T-helper 2 cell treated with Interferon-gamma antibody and Interleukin-4, amounts not matched to agents 100 ng/mL and 5 ng/mL, for 36 hours (primary cell): ENCODE measurements at regions not wholly inside any gene's neighbourhood (a gene's known extent, or its start where the extent isn't known, plus 50 kb on each side); places are given as distances from the start of the nearest gene placed in this dataset.
"Not testable (repeated sequence)": the region's sequence is repeated elsewhere in the genome, so short reads cannot be mapped to it uniquely, and the experiment has no call there.

Experiments
- intact Hi-C: fragments of 100-400 bp; cut with micrococcal nuclease; formaldehyde crosslinking; loops from one replicate; pipeline ENCODE4 v1.15.1; 2023

DNA sequence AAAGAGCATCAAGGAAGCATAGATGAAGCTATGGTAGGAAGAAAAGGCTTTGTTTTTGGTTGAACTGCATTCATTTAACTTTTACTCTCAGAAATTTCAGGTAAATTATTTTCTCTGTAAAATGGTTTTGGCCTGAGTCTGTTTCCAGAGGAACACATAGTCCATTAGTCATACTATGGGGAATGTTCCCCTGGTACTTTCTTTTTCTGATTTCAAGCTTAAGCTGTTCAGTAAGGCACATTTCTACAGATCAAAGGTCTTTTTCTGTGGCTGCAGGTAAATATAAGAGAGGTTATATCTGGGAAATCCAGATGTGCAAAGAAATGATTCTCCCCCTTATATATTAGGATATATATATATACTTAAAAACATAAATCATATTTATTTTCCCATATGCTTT is 1744.4 kb upstream of the ADGRL3 start:
- intact Hi-C loops, result no loop called here

DNA sequence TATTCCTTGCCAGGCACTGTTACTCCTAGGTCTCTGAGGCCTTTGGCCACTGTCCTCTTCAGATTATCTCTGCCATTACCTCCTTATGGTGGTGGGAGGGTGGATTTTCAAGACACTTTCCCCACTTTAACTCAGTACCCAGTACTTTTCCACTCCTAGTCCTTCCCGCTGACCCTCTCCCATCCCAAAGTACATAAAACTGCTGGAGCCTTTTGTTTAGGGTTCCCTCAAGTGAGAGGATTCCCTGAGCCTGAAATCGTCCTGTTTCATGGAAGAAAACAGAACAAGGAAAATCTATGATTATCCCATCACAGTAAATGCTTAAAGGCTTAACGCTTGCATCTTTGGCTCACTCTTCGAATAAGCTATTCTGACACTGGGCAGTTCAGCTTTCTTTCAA is 1742.5 kb upstream of the ADGRL3 start:
- intact Hi-C loops, result no loop called here

DNA sequence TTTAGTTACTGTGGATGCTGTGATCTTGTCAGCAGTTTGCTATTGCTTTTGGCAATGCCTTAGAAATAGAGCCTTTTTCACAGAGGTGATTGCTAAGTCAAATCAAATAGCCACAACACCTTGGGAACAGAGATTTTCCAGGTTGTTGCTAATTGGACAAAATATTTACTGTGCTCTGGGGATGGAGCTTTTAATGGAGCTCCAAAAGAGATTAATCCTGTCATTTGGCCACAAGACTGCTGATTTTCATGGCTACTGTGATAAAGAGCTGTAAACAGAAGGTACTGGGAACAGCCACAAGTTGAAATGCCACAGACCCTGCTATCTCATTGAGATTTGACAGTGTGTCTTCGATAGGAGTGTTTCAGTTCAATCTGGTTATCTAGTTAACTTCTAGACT is 1715.2 kb upstream of the ADGRL3 start:
- intact Hi-C loops, result no loop called here

DNA sequence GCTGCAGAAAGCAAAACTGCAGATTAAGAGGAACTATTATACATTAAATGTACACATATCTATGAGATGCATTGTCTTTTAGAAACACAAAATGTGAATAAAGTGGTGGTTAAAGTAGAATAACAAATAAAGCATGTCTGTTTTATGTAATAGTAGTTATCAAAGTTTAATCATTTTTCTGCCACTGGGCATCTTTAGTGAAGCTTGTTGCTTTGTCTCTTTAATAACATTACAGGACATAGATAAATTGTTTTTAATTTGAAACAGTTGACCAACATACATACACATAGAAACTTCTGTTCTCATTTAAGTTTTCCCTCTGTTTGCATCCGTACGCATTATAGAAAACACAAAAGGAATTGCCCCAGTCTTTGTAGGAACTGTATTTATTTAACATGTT is 1700.0 kb upstream of the ADGRL3 start:
- intact Hi-C loops, result no loop called here

DNA sequence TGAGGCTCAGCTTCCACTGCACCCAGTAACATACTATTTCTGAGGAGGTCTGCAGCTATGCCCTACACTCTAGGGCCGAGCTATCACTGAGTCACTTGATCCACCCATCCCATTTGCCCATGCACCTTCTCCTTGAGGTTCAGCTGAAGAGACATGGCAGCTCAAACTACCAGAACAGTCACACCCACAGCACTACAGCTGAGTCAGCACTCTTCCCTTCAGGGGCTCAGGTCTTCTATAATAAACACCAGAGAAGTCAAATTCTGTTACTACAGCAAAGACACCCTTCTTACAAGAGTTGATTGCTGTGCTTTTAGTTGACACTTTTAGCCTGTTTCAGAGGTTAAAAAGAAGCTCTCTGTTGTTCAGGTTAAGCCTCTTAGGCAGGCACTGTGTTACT is 1696.4 kb upstream of the ADGRL3 start:
- intact Hi-C loops, result no loop called here

DNA sequence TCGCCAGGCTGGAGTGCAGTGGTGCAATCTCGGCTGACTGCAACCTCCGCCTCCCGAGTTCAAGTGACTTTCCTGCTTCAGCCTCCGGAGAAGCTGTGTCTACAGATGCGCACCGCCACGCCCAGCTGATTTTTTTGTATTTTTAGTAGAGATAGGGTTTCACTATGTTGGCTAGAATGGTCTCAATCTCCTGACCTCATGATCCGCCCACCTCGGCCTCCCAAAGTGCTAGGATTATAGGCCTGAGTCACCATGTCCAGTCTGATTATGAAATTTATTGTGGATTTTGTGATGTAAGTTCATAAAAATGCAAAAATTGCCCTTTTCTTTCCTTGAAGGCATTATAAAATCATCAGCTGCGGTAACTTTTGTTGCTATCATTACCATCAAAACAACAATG is 1688.3 kb upstream of the ADGRL3 start:
- intact Hi-C loops, result loop anchor here (10.0 kb wide), 1 partner anchor 553 kb away; no protein-coding TSS in a partner anchor

DNA sequence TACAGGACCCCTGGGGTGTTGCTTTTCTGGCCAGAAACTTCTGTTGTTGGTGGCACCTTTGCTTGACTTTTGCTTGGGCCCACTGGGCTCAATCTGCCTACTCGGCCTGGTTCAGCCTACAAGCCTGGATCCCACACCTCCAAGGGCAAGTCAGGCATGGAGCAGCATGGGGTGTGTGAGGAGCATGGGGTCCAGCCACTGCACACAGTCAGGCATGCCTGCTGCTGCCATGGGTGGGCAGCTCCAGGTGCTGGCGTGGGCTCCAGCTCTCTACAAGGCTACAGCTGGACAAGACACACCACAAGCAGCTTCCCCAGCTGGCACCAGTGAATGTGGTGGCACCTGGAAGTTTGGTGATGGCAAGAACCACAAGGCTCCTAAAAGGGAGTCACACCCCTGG is 1683.1 kb upstream of the ADGRL3 start:
- intact Hi-C loops, result loop anchor here (10.0 kb wide), 1 partner anchor 548 kb away; no protein-coding TSS in a partner anchor

DNA sequence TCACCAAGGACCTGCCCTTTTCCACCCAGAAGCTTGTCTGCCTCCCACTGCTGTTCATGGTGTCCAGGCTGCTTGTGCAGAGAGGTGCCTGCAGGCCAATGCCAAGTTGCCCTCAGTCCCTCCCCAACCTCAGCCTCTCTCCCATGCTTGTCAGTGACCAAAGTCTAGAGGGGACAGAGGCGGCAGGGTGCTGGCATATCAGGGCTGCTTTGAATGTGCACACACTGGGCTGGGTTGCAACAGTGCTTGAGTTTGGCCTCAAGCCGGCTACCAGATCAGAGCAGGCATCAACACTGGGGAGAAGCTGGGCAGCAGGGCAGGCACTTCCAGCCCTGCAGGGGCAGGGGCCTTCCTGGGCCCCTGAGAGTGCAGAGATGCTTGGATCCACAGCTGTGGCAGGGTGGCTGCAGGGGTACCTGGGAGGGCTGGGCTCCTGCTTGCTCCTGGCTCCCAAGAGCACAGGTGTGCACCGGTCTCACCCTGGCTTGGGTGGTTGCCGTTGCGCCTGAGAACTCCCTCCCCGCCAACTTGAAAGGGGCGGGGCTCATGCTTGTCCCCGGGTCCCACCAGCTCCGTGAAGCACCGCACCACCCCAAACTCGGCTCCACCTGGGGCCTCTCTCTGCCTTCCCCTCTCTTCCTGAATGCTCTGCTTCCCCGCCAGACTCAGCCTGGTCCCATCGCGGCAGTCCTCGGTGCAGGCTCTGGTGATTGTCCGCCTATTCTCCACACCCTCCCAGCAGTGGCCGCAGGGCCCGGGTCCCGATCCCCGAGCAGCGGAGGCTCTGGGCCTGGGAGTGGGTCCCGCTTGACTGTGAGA is 1681.9 kb upstream of the ADGRL3 start:
- intact Hi-C loops, result loop anchor here (10.0 kb wide), 1 partner anchor 547 kb away; no protein-coding TSS in a partner anchor

- intact Hi-C loops, result no loop called here
These were observed 1674.2 kb upstream of the ADGRL3 start for GRCh38 chr4:59525885-59526284.

- intact Hi-C loops, result no loop called here
These were observed 1664.6 kb upstream of the ADGRL3 start for GRCh38 chr4:59535541-59535940.

- intact Hi-C loops, result no loop called here
These were observed 1663.7 kb upstream of the ADGRL3 start for GRCh38 chr4:59536428-59536827.

DNA sequence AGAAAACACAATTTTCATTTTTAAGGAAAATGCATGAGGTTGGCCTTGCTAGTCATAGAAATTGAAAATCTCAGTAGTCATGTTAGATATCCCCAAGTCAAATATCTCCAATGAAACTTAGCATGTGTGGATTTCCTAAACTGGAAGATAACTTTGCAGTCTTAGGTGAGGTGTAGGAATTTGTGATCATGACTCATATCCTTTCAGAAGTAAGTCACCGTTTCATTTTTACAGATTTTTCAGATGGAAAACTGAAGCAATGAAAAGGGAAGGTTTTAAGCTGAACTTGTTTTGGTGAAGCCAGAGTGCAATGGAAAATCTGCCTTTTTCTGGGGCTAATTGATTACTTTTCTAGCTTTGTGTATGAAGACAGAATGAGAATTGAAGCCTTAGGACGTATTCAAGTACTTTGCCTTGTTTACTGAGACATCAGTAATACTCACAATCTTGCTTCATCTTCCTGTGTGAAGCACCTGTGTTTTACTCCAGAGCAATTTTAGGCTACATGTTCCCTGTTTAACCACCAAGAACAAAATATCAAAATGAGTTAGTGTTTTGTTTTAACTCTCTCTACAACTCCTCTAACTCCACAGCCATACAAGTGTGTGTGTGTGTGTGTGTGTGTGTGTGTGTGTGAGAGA is 1662.8 kb upstream of the ADGRL3 start:
- intact Hi-C loops, result no loop called here

DNA sequence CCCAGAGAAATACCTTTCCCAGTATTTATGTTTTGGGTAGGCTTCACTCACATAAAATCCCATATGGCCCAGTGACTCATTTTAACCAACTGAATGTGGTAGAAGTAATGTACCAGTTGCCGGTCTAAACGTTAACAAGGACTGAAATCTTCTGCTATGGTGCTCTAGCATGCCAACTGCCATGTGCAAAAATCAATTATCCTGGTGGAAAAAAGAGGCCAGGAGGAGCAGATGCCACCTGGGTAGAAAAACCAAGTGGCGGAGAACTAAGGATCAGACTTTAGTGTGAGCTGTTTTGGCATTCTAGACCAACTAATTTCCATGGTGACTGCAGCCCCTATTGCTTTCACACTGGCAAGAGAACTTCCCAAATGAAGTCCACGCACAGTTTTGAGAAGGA is 1660.7 kb upstream of the ADGRL3 start:
- intact Hi-C loops, result no loop called here

DNA sequence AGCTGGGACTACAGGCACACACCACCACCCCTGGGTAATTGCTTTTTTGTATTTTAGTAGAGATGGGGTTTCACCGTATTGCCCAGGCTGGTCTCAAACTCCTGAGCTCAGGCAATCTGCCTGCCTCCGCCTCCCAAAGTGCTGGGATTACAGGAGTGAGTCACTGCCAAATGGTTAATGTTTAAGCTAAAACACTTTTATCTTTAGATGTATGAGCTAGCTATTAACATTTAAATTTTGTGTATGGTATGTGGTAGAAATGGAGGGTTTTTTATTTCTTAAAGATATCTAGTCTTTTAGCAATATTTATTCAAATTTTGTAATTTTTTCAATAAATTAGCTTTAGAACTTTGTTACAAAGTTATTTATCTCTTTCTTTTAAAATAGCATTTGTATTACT is 1659.8 kb upstream of the ADGRL3 start:
- intact Hi-C loops, result no loop called here

GRCh38 chr4:59553063-59553720 is 1646.9 kb upstream of the ADGRL3 start:
- intact Hi-C loops, result no loop called here

GRCh38 chr4:59553721-59554091 is 1646.4 kb upstream of the ADGRL3 start:
- intact Hi-C loops, result no loop called here

GRCh38 chr4:59556191-59556590 is 1643.9 kb upstream of the ADGRL3 start:
- intact Hi-C loops, result not testable (repeated sequence)

GRCh38 chr4:59560141-59560648 is 1639.9 kb upstream of the ADGRL3 start:
- intact Hi-C loops, result not testable (repeated sequence)

DNA sequence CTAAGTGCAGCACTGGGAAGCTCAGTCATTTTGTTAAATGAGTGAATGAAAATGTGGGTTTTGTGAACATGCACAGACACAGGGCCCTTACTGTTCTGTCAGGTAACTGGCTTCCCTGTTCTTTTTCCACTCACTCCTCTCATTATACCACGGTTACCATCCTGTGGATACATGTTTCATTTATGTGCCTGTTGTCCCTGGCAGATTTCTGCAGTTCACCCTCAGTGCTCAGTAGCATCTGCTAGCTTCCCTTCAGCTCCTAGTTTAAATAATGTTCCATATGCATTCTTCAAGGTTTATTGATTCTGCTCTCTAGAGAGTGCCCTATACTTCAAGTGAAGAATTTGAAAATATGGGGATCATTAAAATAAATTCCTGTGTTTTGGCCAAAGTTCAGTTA is 1634.3 kb upstream of the ADGRL3 start:
- intact Hi-C loops, result no loop called here

DNA sequence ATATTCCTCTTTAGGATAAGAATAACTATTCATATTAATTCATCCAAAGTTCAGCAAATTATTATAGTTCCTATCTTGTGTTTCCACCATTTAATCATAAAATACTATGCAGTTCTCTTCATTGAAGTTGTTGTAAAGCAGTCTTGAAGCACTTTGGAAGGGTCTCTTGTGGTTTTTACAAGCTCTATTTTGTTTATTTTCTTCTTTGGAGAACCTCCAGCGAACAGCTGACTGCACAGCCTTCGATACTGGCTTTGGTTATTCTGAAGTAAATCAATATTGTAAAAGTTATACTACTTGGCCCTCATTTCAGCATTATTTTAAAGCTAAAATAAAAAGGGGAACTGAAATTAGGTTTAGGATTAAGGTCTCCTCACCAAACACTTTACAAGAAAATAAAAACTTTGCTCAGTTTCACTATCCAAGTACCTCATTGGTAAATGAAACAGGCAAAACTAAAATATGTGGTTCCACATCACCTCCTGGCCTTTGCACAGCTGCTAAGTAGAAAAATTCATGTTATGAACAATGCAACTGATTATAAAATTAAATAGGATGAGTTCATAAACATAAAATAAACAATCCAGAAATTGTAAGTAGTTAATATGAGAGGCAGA is 1629.2 kb upstream of the ADGRL3 start:
- intact Hi-C loops, result no loop called here

DNA sequence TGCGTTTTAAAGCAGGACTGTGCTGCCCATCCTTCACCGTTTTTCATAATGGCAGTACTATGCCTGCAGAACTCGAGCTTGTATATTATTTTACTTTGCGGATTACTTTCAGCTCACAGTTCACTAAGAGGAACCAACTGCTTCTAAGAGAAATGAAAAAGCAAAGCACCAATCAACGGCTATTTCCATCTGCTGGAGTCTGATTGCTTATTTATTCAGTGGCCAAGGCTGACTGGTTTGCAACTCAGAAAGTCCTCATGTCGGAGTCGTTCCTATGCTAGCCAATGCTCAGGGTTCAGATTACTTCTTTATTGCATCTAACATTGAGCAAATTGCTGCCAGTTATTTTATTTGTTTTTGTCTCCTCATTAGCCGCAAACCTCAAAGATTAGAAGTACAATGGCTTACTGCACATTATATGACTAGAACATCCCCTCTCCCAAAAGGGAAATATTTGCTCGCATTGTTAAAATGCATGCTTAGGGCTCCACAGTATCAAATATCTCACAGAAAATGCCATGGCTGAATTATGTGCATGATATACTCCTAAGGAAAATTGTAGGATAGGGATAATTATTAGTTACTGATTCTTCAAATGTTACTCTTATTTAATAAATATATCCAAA is 1628.2 kb upstream of the ADGRL3 start:
- intact Hi-C loops, result no loop called here
